IPS DF 4.7 (cell line): ENCODE measurements at regions not wholly inside any gene's neighbourhood (a gene's known extent, or its start where the extent isn't known, plus 50 kb on each side); places are given as distances from the start of the nearest gene placed in this dataset.

Source experiments
- DNase-seq: peaks from one replicate; pipeline ENCODE4 v3.0.0-alpha.2; 2013; ENCODE audit warnings: low spot score; ENCODE audit errors: extremely low read depth

GRCh38 chr6:122330315-122330714, 69.1 kb upstream of the HSF2 start:
- no peak for DNase-seq

GRCh38 chr6:122337645-122338044, 61.8 kb upstream of the HSF2 start:
- DNase-seq, result no peak

- no peak for DNase-seq
These were observed 59.8 kb upstream of the HSF2 start for GRCh38 chr6:122339661-122340060.

GRCh38 chr6:122347280-122347679, 52.2 kb upstream of the HSF2 start:
- no peak for DNase-seq

GRCh38 chr6:122347751-122348150, 51.7 kb upstream of the HSF2 start:
- DNase-seq, result no peak
